PC-3 (cell line): ENCODE measurements at regions not wholly inside any gene's neighbourhood (a gene's known extent, or its start where the extent isn't known, plus 50 kb on each side); places are given as distances from the start of the nearest gene placed in this dataset.

ENCODE experiments used
- CTCF ChIP-seq: fragments of 300-600 bp; sonication (generic); conservative IDR thresholded peaks from 2 replicates; pipeline ENCODE4 v1.5.1; 2017; ENCODE audit warnings: antibody characterized with exemption, low read depth, mild to moderate bottlenecking, low read length
- EZH2 ChIP-seq: fragments of 300-600 bp; sonication (generic); IDR thresholded peaks from one replicate; pipeline ENCODE4 v1.6.1; 2017; ENCODE audit warnings: antibody characterized with exemption, mild to moderate bottlenecking, low read length; ENCODE audit not compliant: unreplicated experiment
- EZH2phosphoT487 ChIP-seq: fragments of 300-600 bp; sonication (generic); IDR thresholded peaks from 2 replicates; pipeline ENCODE4 v1.6.1; 2018; ENCODE audit warnings: mild to moderate bottlenecking, antibody characterized with exemption, low read length, borderline replicate concordance

- no peak for TF ChIP-seq CTCF
- no peak for TF ChIP-seq EZH2
- TF ChIP-seq EZH2phosphoT487, result no peak
Measured at GRCh38 chr15:39247574-39247973, 333.3 kb upstream of the THBS1 start.
